HG03108 (cell line): ENCODE measurements at regions not wholly inside any gene's neighbourhood (a gene's known extent, or its start where the extent isn't known, plus 50 kb on each side); places are given as distances from the start of the nearest gene placed in this dataset.
"Not testable (repeated sequence)": the region's sequence is repeated elsewhere in the genome, so short reads cannot be mapped to it uniquely, and the experiment has no call there.

Experiments used
- ATAC-seq: cut with Tn5 transposase; IDR thresholded peaks from one replicate; pipeline ENCODE4 v1.9.1; 2021; ENCODE audit warnings: moderate library complexity; ENCODE audit not compliant: unreplicated experiment

DNA sequence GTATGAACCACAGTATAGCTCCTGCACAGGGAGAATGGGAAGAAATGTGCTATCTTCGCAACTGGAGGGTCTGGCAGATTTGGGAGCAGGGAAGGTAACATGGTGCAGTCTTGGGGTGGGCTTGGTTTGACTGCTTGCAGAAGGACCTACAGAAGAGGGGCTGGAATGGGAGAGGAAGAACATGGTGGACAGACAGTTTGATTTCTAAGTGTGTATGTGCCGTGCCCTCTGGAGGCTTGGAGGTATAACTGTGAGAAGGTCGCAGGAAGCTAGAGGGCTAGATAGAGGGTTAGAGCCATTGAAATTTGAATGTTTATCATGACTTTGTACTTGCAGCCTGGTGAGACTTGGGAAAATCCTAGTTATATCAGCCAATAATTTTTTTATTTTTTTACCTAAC, 169.2 kb downstream of the SQOR start:
- ATAC-seq: no peak

- ATAC-seq: no peak
Observed at GRCh38 chr15:45810201-45810600, 175.4 kb downstream of the SQOR start.

DNA sequence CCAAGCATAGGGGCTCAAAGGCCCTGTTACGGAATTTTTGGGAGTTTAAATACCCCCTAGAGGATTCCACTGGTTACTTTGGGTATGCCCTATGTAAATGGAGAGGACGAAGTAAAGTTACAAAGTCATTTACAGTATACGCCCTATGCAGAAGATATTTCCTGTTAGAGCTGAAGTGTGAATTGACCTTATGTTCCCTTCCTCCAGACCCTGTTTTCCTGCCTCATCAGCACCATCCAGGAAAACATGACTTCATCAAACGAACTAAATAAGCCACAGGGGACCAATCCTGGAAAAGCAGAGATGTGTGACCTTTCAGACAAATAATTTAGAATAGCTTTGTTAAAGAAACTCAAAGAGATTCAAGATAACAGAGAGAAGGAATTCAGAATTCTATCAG, 177.4 kb downstream of the SQOR start:
- ATAC-seq: no peak

GRCh38 chr15:45817578-45817977, 182.7 kb downstream of the SQOR start:
- ATAC-seq: not testable (repeated sequence)

GRCh38 chr15:45821390-45821789, 186.6 kb downstream of the SQOR start:
- no peak for ATAC-seq

- not testable (repeated sequence) for ATAC-seq
Observed at GRCh38 chr15:45822968-45823367, 188.1 kb downstream of the SQOR start.

DNA sequence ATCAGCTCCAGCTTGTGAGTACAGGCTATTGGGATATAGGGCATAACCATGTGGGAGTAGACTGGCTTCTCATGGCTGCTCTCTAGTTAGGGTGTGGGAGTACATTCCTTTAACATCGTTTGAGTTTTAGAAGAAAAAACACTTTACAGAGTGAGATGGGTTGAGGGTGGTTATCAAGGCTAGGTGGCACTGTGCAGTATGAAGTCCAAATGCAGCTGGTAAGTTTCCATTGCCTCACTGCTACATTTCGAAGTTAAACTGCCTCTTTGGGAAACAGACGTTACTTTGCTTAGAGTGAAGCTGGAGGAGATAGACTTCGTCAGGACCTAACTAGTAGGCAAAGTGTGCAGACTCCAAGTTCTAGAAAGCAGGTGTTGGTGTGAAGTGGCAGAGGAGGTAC, 192.4 kb downstream of the SQOR start:
- ATAC-seq: no peak

GRCh38 chr15:45827766-45828165, 192.9 kb downstream of the SQOR start:
- no peak for ATAC-seq

GRCh38 chr15:45829336-45830153, 194.7 kb downstream of the SQOR start:
- ATAC-seq: no peak

DNA sequence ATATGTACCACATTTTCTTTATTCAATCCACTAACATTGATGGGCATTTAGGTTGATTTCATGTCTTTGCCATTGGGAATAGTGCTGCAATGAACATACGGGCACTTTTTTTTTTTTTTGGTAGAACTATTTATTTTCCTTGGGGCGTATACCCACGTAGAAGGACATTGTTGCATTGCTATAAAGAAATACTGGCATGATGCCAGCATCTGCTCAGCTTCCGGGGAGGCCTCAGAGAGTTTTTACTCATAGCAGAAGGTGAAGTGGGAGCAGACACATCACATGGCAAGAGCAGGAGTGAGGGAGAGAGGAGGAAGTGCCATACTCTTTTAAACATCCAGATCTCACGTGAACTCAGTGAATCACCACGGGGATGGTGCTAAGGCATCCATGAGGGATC, 197.0 kb downstream of the SQOR start:
- ATAC-seq: no peak

DNA sequence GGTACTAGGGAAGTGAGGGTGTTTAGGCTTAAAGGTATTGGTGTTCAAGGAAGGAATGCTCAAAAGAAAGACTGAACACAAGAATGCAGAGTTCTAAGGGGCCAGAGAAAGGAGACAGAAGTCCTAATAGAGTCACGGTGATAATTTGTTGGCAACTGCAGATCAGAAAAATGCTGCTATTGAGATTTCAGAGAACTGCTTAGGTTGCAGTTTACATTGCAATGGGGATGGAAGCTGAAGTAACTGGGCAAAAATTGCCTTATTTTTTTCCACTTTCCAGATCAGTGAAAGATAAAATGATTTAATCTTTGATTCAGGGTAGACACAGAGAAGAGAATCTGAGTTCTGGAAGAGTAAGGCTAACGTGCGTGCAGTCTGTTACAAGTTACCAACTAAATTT, 199.8 kb downstream of the SQOR start:
- ATAC-seq: no peak

DNA sequence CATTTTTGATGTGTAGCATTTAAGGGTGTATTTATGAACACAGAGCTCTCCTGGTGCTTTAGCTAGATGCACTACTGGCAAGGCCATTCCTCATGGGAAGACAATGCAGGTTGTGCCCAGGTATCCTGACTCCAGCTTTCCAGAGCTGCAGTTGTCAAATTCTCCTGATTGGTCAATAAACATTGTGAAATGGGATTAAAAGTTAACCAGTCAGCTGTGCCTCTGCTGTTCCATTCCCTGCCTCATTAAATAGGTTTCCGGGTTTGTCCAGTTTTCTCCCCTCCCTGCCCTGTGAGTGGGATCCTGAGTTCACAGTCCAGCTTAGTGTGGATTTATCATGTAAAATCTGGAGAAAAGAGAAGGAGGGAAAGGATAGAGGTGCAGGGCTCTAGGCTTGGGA, 207.3 kb downstream of the SQOR start:
- no peak for ATAC-seq

GRCh38 chr15:45847645-45848044, 212.8 kb downstream of the SQOR start:
- no peak for ATAC-seq

GRCh38 chr15:45849136-45849535, 214.3 kb downstream of the SQOR start:
- no peak for ATAC-seq

DNA sequence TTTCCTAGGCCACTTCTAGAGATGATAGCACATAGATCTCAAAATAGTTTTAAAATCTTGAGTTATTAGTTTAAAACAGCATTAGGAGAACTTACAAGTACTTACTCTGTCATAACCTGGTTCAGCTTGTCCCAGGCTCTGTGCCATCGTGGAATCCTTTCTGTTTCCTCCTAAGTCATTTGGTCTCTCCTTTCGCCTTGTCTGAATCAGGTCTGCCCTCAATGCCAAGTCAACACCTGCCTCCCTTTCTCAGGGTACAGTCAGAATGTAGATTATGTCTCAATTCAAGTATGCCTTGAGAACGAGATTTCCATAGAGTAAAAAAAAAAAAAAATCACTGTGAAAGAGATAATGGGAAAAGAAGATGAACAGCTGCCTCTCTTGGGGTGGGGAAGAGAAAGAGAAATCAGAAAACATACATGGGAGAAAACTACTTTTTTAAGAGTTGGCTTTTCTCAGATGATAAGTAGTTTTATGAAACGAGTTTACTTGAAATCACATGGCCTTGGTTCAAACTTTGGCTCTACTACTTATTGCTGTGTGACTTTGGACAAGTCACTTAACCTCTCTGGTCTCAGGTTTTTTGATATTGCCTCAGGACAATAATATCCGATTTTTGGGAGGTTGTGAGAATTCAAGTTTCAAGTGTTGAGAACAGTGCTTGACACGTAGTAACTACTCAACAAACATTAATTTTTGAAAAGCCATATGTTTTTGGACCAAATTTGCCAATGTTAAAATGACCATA, 219.8 kb downstream of the SQOR start:
- ATAC-seq: no peak

GRCh38 chr15:45855210-45855906, 220.5 kb downstream of the SQOR start:
- no peak for ATAC-seq

- no peak for ATAC-seq
Observed at GRCh38 chr15:45855907-45856579, 221.2 kb downstream of the SQOR start.

DNA sequence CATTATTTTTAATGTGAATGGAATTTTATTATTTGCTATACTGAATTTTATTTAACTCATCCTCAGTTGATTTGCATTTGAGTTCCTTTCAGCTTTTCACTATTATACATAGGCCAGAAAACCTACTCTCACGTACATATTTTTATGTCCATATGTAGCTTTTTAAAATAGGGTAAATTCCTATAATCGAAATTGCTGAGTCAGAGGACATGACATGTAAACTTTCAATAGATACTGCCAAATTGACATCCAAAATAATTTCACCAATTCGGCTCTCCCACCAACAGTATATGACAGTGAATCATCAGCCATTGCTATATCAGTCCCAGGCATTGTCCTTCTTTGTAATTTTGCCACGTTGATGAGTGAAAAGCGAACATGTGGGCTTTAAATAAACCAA, 222.5 kb downstream of the SQOR start:
- ATAC-seq: no peak

GRCh38 chr15:45858491-45858890, 223.7 kb downstream of the SQOR start:
- no peak for ATAC-seq

DNA sequence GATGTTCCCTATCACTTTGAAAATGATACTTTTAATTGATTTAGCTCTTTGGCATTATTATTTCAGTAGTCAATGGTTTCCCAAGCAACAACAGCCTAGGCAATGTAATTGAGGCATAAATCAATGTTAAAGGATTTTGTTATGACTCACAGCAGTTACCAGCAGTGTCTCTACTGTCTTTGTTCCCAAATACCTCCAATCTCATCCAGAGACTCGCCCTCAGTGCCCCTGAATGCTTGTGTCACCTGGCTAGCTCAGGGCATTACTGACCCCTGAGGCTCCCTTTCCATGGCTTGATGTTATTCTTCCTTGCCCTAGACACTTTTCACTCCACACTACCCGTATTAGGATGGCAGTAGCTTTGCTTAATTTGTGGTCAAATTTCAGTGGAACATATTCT, 227.2 kb downstream of the SQOR start:
- ATAC-seq: no peak

GRCh38 chr15:45863881-45864580, 229.2 kb downstream of the SQOR start:
- no peak for ATAC-seq
